ENCODE measurements at regions not wholly inside any gene's neighbourhood (a gene's known extent, or its start where the extent isn't known, plus 50 kb on each side); places are given as distances from the start of the nearest gene placed in this dataset.

DNA sequence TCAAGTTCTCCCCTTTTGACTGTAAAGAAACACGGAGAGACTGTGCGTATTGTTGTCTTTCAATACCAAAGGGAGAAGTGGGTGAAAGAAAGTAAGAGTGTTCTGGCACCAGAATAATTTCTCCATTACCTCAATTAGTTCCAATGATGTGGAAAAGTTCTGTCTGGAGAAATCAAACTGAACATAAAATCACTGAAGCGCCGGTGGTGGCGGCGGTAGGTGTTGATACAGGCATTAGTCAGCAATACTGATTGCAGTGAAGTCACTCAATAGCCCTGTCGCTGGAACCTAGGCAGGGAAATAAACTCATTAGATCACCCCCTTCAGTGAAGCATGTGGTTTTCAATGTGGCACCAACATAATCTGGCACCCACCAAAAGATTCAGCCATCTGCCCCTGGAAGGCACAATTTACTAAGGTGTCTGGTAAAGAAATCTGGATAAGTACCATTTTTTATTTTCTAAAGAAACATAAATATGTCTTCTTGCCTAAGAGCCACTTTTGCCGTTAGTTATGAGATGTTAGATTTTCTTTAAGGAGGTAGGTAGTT is 274.2 kb upstream of the SOX9 start:
- 97% methylated on average over 8 of the region's 8 CpGs; no CpG with 5 or more reads in 1 of the 2 experiments for WGBS, 2 experiments (ENCODE audit: extremely low coverage in 1 of 2, insufficient coverage in 1 of 2, insufficient read length in 1 of 2, insufficient replicate concordance in 2 of 2, low coverage in 1 of 2, low lambda C conversion rate in 2 of 2, missing lambda C conversion rate in 1 of 2)
- H3K79me1 ChIP-seq (ENCODE audit: low read depth, low read length) = no peaks in the 10 kb centered on the region
- no peak overlapping the region for H2AFZ ChIP-seq (ENCODE audit: low read length)
- H3K14ac ChIP-seq (ENCODE audit: insufficient read length) = no peak overlapping the region
- H4K5ac ChIP-seq (ENCODE audit: insufficient read length, low read depth, low read length) = no peak overlapping the region
- no peak overlapping the region for H3K4ac ChIP-seq (replicated peaks; ENCODE audit: insufficient read length, low read depth, low read length)
- no peaks in the 10 kb centered on the region for H3K36me3 ChIP-seq (ENCODE audit: control insufficient read depth in 2 of 4, insufficient read depth in 4 of 4, low read length in 3 of 4)
- H3K18ac ChIP-seq (ENCODE audit: extremely low read depth, low read length) = no peak overlapping the region
- H3K79me2 ChIP-seq (ENCODE audit: control insufficient read depth in 1 of 2, insufficient read depth in 2 of 2, low read length in 2 of 2) = no peaks in the 10 kb centered on the region
- no peak overlapping the region for H3K27ac ChIP-seq (ENCODE audit: low read depth, low read length)
- no peaks in the 10 kb centered on the region for H3K27me3 ChIP-seq (replicated peaks in 1 of 4; ENCODE audit: control insufficient read depth in 3 of 4, extremely low read depth in 1 of 4, insufficient read depth in 3 of 4, low read length in 3 of 4)
- TF ChIP-seq CEBPB (IDR thresholded peaks at IDR 0.05; ENCODE audit: low read depth, low read length) (no peak), SP2 (IDR thresholded peaks at IDR 0.05; ENCODE audit: low read length) (no peak), CHD1 (IDR thresholded peaks at IDR 0.05; ENCODE audit: low read depth, low read length) (no peak), JUND (IDR thresholded peaks at IDR 0.05; ENCODE audit: low read length) (no peak), TAF1 (IDR thresholded peaks at IDR 0.05; ENCODE audit: low read depth, low read length) (no peak), MAFK (IDR thresholded peaks at IDR 0.05; ENCODE audit: low read depth, low read length) (no peak), CHD2 (IDR thresholded peaks at IDR 0.05; ENCODE audit: low read length) (no peak)
- TF ChIP-seq, protein P1, sequence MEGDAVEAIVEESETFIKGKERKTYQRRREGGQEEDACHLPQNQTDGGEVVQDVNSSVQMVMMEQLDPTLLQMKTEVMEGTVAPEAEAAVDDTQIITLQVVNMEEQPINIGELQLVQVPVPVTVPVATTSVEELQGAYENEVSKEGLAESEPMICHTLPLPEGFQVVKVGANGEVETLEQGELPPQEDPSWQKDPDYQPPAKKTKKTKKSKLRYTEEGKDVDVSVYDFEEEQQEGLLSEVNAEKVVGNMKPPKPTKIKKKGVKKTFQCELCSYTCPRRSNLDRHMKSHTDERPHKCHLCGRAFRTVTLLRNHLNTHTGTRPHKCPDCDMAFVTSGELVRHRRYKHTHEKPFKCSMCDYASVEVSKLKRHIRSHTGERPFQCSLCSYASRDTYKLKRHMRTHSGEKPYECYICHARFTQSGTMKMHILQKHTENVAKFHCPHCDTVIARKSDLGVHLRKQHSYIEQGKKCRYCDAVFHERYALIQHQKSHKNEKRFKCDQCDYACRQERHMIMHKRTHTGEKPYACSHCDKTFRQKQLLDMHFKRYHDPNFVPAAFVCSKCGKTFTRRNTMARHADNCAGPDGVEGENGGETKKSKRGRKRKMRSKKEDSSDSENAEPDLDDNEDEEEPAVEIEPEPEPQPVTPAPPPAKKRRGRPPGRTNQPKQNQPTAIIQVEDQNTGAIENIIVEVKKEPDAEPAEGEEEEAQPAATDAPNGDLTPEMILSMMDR (IDR thresholded peaks at IDR 0.05; ENCODE audit: control extremely low read depth in 1 of 3, insufficient read depth in 1 of 3, low read depth in 1 of 3, low read length in 3 of 3) = no peak
- H3K4me3 ChIP-seq (ENCODE audit: extremely low read depth in 1 of 4, insufficient read depth in 2 of 4, low read depth in 3 of 4, low read length in 4 of 4) = no peak overlapping the region
- H3K56ac ChIP-seq (replicated peaks; ENCODE audit: insufficient read length, low read depth, low read length) = no peak overlapping the region
- ChIA-PET CTCF (ENCODE audit: partially characterized antibody) (no interaction called here), POLR2A (ENCODE audit: partially characterized antibody) (no interaction called here)
- no peaks in the 10 kb centered on the region for H3K4me1 ChIP-seq (replicated peaks in 1 of 4; ENCODE audit: control insufficient read depth in 3 of 4, insufficient read depth in 4 of 4, low read length in 3 of 4)
- no peak overlapping the region for H4K91ac ChIP-seq (replicated peaks; ENCODE audit: insufficient read length, low read length)
- DNase-seq (ENCODE audit: low read depth in 1 of 2, low spot score in 2 of 2) (no peak), FAIRE-seq (no peak)
- H2BK15ac ChIP-seq (ENCODE audit: low read length) = no peak overlapping the region
- no peak overlapping the region for H3K9ac ChIP-seq (replicated peaks in 1 of 4; ENCODE audit: extremely low read depth in 1 of 4, low read depth in 3 of 4, low read length in 3 of 4)
- no peak overlapping the region for H2BK20ac ChIP-seq (ENCODE audit: low read length)
- H2AK5ac ChIP-seq (ENCODE audit: low read depth, low read length) = no peak overlapping the region
- no peak overlapping the region for H3K23ac ChIP-seq (ENCODE audit: insufficient read length)
- no peak overlapping the region for H4K8ac ChIP-seq (ENCODE audit: extremely low read depth, insufficient read depth, low read length)
- H2BK12ac ChIP-seq (ENCODE audit: low read depth, low read length) = no peak overlapping the region
- no peaks in the 10 kb centered on the region for H4K20me1 ChIP-seq (replicated peaks in 1 of 2; ENCODE audit: control insufficient read depth in 1 of 2, insufficient read depth in 2 of 2, low read length in 2 of 2)
- H3K4me2 ChIP-seq (ENCODE audit: insufficient read depth in 1 of 2, low read depth in 2 of 2, low read length in 2 of 2) = no peak overlapping the region
- no peak overlapping the region for H2BK5ac ChIP-seq (ENCODE audit: low read depth, low read length)
- no peaks in the 10 kb centered on the region for H3K9me3 ChIP-seq (ENCODE audit: insufficient read depth in 2 of 2, low read depth in 1 of 2, low read length in 1 of 2)
- H3K23me2 ChIP-seq (ENCODE audit: low read depth, low read length) = no peaks in the 10 kb centered on the region
- no peak overlapping the region for H2BK120ac ChIP-seq (replicated peaks; ENCODE audit: low read depth, low read length)
